HG03025 (cell line): ENCODE measurements at regions not wholly inside any gene's neighbourhood (a gene's known extent, or its start where the extent isn't known, plus 50 kb on each side); places are given as distances from the start of the nearest gene placed in this dataset.
A peak's percentile ranks its signal among the peaks of the same experiment; 100 is the strongest.

Experiments
- ATAC-seq: cut with Tn5 transposase; IDR thresholded peaks from one replicate; pipeline ENCODE4 v1.9.1; 2021; ENCODE audit warnings: mild to moderate bottlenecking, moderate library complexity; ENCODE audit not compliant: unreplicated experiment, low FRiP score

GRCh38 chr10:4033341-4033896 lies 248.4 kb upstream of the KLF6 start:
- ATAC-seq = peak; percentile 91

GRCh38 chr10:4029866-4030265 lies 244.9 kb upstream of the KLF6 start:
- ATAC-seq = no peak

GRCh38 chr10:4028854-4029583 lies 244.0 kb upstream of the KLF6 start:
- no peak for ATAC-seq

GRCh38 chr10:4028027-4028471 lies 243.0 kb upstream of the KLF6 start:
- ATAC-seq = no peak

GRCh38 chr10:4025339-4025738 lies 240.3 kb upstream of the KLF6 start:
- ATAC-seq = no peak

- no peak for ATAC-seq
These were observed 239.7 kb upstream of the KLF6 start for GRCh38 chr10:4024516-4025245.

GRCh38 chr10:4024027-4024426 lies 239.0 kb upstream of the KLF6 start:
- ATAC-seq = no peak

GRCh38 chr10:4022473-4022872 lies 237.5 kb upstream of the KLF6 start:
- ATAC-seq = no peak

- no peak for ATAC-seq
These were observed 235.6 kb upstream of the KLF6 start for GRCh38 chr10:4020631-4021030.

GRCh38 chr10:4018054-4018511 lies 233.1 kb upstream of the KLF6 start:
- ATAC-seq = no peak

- no peak for ATAC-seq
These were observed 232.3 kb upstream of the KLF6 start for GRCh38 chr10:4017336-4017735.

- ATAC-seq = no peak
These were observed 231.3 kb upstream of the KLF6 start for GRCh38 chr10:4016214-4016740.

GRCh38 chr10:4013651-4014121 lies 228.7 kb upstream of the KLF6 start:
- no peak for ATAC-seq

- no peak for ATAC-seq
These were observed 227.8 kb upstream of the KLF6 start for GRCh38 chr10:4012848-4013247.

GRCh38 chr10:4011136-4011812 lies 226.3 kb upstream of the KLF6 start:
- ATAC-seq = no peak

- no peak for ATAC-seq
These were observed 223.8 kb upstream of the KLF6 start for GRCh38 chr10:4008676-4009382.

- no peak for ATAC-seq
These were observed 222.8 kb upstream of the KLF6 start for GRCh38 chr10:4007771-4008170.

GRCh38 chr10:4006858-4007257 lies 221.8 kb upstream of the KLF6 start:
- ATAC-seq = no peak

- ATAC-seq = no peak
These were observed 221.0 kb upstream of the KLF6 start for GRCh38 chr10:4006051-4006450.

GRCh38 chr10:4004990-4005389 lies 220.0 kb upstream of the KLF6 start:
- ATAC-seq = no peak
